ENCODE measurements at regions not wholly inside any gene's neighbourhood (a gene's known extent, or its start where the extent isn't known, plus 50 kb on each side); places are given as distances from the start of the nearest gene placed in this dataset.

GRCh38 chr2:151118269-151118668, 143.4 kb downstream of the RBM43 start (continued):
- TF ChIP-seq TCF4 (CRISPR knock-in tag; IDR thresholded peaks at IDR 0.05; ENCODE audit: borderline replicate concordance) (no peak), ISL1 (CRISPR knock-in tag; IDR thresholded peaks at IDR 0.05) (no peak), ZNF8 (CRISPR knock-in tag; IDR thresholded peaks at IDR 0.05) (no peak), ESRRG (CRISPR knock-in tag; IDR thresholded peaks at IDR 0.05) (no peak), POU6F1 (CRISPR knock-in tag; IDR thresholded peaks at IDR 0.05; ENCODE audit: borderline replicate concordance, low read depth) (no peak), OSR1 (CRISPR knock-in tag; IDR thresholded peaks at IDR 0.05) (no peak), ZC3H10 (CRISPR knock-in tag; IDR thresholded peaks at IDR 0.05) (no peak), ZNF70 (CRISPR knock-in tag; IDR thresholded peaks at IDR 0.05) (no peak), ZNF565 (CRISPR knock-in tag; conservative IDR thresholded peaks at IDR 0.05; ENCODE audit: low read depth) (no peak), GLIS3 (CRISPR knock-in tag; IDR thresholded peaks at IDR 0.05) (no peak)

DNA sequence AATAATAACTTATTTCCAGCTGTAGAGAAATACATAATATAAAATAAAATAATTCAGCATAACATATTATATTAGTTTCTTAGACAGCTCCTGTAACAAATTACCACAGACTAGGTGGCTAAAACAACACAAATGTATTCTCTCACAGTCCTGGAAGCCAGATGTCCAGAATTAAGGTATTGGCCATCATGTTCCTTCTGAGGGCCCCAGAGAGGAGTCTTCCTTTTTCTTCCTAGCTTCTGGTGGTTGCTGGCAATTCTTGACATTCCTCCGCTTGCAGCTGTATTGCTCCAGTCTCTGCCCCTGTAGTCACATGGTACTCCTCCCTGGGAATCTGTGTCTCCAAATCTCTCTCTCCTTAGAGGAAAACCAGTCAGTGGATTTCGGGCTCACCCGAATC, 146.8 kb downstream of the RBM43 start:
- TF ChIP-seq ZNF70 (CRISPR knock-in tag; IDR thresholded peaks at IDR 0.05) (no peak), ESRRG (CRISPR knock-in tag; IDR thresholded peaks at IDR 0.05) (no peak), ISL1 (CRISPR knock-in tag; IDR thresholded peaks at IDR 0.05) (no peak), GLIS3 (CRISPR knock-in tag; IDR thresholded peaks at IDR 0.05) (no peak), ZFP30 (CRISPR knock-in tag; IDR thresholded peaks at IDR 0.05) (no peak), OSR1 (CRISPR knock-in tag; IDR thresholded peaks at IDR 0.05) (no peak), ZNF8 (CRISPR knock-in tag; IDR thresholded peaks at IDR 0.05) (no peak), ZFP3 (CRISPR knock-in tag; IDR thresholded peaks at IDR 0.05) (no peak), CSRNP3 (CRISPR knock-in tag; IDR thresholded peaks at IDR 0.05) (no peak), TCF4 (CRISPR knock-in tag; IDR thresholded peaks at IDR 0.05; ENCODE audit: borderline replicate concordance) (no peak), ZNF565 (CRISPR knock-in tag; conservative IDR thresholded peaks at IDR 0.05; ENCODE audit: low read depth) (no peak), ARNTL (CRISPR knock-in tag; IDR thresholded peaks at IDR 0.05; ENCODE audit: borderline replicate concordance, low read depth) (no peak), POU6F1 (CRISPR knock-in tag; IDR thresholded peaks at IDR 0.05; ENCODE audit: borderline replicate concordance, low read depth) (no peak), TOX (CRISPR knock-in tag; IDR thresholded peaks at IDR 0.05; ENCODE audit: borderline replicate concordance) (no peak)
- TF ChIP-seq, protein P1, sequence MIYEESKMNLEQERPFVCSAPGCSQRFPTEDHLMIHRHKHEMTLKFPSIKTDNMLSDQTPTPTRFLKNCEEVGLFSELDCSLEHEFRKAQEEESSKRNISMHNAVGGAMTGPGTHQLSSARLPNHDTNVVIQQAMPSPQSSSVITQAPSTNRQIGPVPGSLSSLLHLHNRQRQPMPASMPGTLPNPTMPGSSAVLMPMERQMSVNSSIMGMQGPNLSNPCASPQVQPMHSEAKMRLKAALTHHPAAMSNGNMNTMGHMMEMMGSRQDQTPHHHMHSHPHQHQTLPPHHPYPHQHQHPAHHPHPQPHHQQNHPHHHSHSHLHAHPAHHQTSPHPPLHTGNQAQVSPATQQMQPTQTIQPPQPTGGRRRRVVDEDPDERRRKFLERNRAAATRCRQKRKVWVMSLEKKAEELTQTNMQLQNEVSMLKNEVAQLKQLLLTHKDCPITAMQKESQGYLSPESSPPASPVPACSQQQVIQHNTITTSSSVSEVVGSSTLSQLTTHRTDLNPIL (CRISPR knock-in tag; IDR thresholded peaks at IDR 0.05; ENCODE audit: low read depth), result no peak
- TF ChIP-seq, protein P2, sequence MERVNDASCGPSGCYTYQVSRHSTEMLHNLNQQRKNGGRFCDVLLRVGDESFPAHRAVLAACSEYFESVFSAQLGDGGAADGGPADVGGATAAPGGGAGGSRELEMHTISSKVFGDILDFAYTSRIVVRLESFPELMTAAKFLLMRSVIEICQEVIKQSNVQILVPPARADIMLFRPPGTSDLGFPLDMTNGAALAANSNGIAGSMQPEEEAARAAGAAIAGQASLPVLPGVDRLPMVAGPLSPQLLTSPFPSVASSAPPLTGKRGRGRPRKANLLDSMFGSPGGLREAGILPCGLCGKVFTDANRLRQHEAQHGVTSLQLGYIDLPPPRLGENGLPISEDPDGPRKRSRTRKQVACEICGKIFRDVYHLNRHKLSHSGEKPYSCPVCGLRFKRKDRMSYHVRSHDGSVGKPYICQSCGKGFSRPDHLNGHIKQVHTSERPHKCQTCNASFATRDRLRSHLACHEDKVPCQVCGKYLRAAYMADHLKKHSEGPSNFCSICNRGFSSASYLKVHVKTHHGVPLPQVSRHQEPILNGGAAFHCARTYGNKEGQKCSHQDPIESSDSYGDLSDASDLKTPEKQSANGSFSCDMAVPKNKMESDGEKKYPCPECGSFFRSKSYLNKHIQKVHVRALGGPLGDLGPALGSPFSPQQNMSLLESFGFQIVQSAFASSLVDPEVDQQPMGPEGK (CRISPR knock-in tag; IDR thresholded peaks at IDR 0.05; ENCODE audit: borderline replicate concordance), result no peak
- no peak for ATAC-seq

GRCh38 chr2:151113318-151113717, 148.3 kb downstream of the RBM43 start:
- no peak for ATAC-seq
- no peak for TF ChIP-seq TCF4 (CRISPR knock-in tag; IDR thresholded peaks at IDR 0.05; ENCODE audit: borderline replicate concordance)
- no peak for TF ChIP-seq ZC3H10 (CRISPR knock-in tag; IDR thresholded peaks at IDR 0.05)
- TF ChIP-seq, protein P3, sequence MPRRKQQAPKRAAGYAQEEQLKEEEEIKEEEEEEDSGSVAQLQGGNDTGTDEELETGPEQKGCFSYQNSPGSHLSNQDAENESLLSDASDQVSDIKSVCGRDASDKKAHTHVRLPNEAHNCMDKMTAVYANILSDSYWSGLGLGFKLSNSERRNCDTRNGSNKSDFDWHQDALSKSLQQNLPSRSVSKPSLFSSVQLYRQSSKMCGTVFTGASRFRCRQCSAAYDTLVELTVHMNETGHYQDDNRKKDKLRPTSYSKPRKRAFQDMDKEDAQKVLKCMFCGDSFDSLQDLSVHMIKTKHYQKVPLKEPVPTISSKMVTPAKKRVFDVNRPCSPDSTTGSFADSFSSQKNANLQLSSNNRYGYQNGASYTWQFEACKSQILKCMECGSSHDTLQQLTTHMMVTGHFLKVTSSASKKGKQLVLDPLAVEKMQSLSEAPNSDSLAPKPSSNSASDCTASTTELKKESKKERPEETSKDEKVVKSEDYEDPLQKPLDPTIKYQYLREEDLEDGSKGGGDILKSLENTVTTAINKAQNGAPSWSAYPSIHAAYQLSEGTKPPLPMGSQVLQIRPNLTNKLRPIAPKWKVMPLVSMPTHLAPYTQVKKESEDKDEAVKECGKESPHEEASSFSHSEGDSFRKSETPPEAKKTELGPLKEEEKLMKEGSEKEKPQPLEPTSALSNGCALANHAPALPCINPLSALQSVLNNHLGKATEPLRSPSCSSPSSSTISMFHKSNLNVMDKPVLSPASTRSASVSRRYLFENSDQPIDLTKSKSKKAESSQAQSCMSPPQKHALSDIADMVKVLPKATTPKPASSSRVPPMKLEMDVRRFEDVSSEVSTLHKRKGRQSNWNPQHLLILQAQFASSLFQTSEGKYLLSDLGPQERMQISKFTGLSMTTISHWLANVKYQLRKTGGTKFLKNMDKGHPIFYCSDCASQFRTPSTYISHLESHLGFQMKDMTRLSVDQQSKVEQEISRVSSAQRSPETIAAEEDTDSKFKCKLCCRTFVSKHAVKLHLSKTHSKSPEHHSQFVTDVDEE (CRISPR knock-in tag; IDR thresholded peaks at IDR 0.05), result no peak
- TF ChIP-seq, protein P2 (CRISPR knock-in tag; IDR thresholded peaks at IDR 0.05; ENCODE audit: borderline replicate concordance), result no peak
- TF ChIP-seq SNAI2 (CRISPR knock-in tag; IDR thresholded peaks at IDR 0.05), result no peak
- TF ChIP-seq ZFP30 (CRISPR knock-in tag; IDR thresholded peaks at IDR 0.05), result no peak
- no peak for TF ChIP-seq ARNTL (CRISPR knock-in tag; IDR thresholded peaks at IDR 0.05; ENCODE audit: borderline replicate concordance, low read depth)
- no peak for TF ChIP-seq CSRNP3 (CRISPR knock-in tag; IDR thresholded peaks at IDR 0.05)
- TF ChIP-seq TOX (CRISPR knock-in tag; IDR thresholded peaks at IDR 0.05; ENCODE audit: borderline replicate concordance), result no peak
- no peak for TF ChIP-seq RARB (CRISPR knock-in tag; IDR thresholded peaks at IDR 0.05)
- no peak for TF ChIP-seq PPARA (CRISPR knock-in tag; IDR thresholded peaks at IDR 0.05; ENCODE audit: borderline replicate concordance)
